Lower lobe of right lung (tissue), 2 donors: ENCODE measurements at regions not wholly inside any gene's neighbourhood (a gene's known extent, or its start where the extent isn't known, plus 50 kb on each side); places are given as distances from the start of the nearest gene placed in this dataset.
"Not testable (repeated sequence)": the region's sequence is repeated elsewhere in the genome, so short reads cannot be mapped to it uniquely, and the experiment has no call there.

ENCODE experiments used
- ATAC-seq, 2 donors: fragments of 200-7000 bp; cut with Tn5 transposase; one replicate each; pipeline ENCODE4 v1.9.1; 2020 to 2022; ENCODE audit warnings: mild to moderate bottlenecking in 2 of 2, moderate library complexity in 2 of 2
- DNase-seq: peaks from one replicate; pipeline ENCODE4 v3.0.0-alpha.2; 2020
- H3K27ac ChIP-seq: fragments of 200-600 bp; one replicate; pipeline ENCODE4 v1.8.0; 2022
- H3K27me3 ChIP-seq: fragments of 200-600 bp; one replicate; pipeline ENCODE4 v1.8.0; 2022; ENCODE audit warnings: low read depth
- H3K36me3 ChIP-seq: fragments of 200-600 bp; one replicate; pipeline ENCODE4 v1.8.0; 2022; ENCODE audit warnings: mild to moderate bottlenecking
- H3K4me1 ChIP-seq: fragments of 200-600 bp; one replicate; pipeline ENCODE4 v1.8.0; 2022
- H3K4me3 ChIP-seq: fragments of 200-600 bp; one replicate; pipeline ENCODE4 v1.8.0; 2022; ENCODE audit warnings: mild to moderate bottlenecking
- H3K9me3 ChIP-seq: fragments of 200-600 bp; one replicate; pipeline ENCODE4 v1.8.0; 2022
- CTCF ChIP-seq: fragments of 200-600 bp; IDR thresholded peaks from one replicate; pipeline ENCODE4 v1.8.0; 2022; ENCODE audit warnings: antibody characterized with exemption, mild to moderate bottlenecking
- intact Hi-C: fragments of 100-400 bp; cut with DNase I; formaldehyde crosslinking; loops from one replicate; pipeline ENCODE4 v1.11.0; 2022
- donor health status: DM: no; HTN: yes; CAD: no; lungs with severe emphysema.

DNA sequence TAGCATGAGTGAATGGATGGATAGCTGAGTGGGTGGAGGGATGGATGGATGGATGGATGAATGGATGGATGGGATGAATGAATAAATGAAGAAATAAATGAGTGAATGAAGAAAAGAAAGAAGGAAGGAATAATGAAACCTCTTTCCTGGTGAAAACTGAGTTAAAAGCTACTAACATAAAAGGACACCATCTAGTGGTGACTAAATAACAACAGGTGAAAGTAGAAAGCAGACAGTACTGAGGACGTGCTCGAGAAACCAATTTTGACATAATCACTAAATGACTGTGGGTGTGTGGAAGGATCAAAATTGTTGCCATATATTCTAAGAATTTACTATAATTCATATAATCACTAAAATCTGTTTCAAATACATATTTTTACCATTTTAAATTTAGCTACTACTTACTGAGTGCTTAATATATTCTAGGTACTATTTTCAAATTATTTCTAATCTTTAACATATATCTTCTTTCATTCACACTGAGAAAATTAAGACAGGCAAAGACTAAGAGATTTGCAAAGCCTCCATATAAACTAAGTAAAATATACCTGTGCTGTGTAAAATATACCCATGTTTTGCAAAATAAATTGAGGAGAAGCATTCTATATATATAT, 522.9 kb downstream of the LRRIQ3 start:
- no peaks in the 10 kb centered on the region for H3K36me3 ChIP-seq
- no peaks in the 10 kb centered on the region for H3K9me3 ChIP-seq
- no peaks in the 10 kb centered on the region for H3K27me3 ChIP-seq
- DNase-seq (no peak), ATAC-seq (peak in 1 of 2 donors; percentile 57)
- H3K27ac ChIP-seq, result no peak overlapping the region
- H3K4me1 ChIP-seq, result no peaks in the 10 kb centered on the region
- intact Hi-C loops, result no loop called here
- peak; percentile 39 for TF ChIP-seq CTCF
- H3K4me3 ChIP-seq, result no peak overlapping the region

DNA sequence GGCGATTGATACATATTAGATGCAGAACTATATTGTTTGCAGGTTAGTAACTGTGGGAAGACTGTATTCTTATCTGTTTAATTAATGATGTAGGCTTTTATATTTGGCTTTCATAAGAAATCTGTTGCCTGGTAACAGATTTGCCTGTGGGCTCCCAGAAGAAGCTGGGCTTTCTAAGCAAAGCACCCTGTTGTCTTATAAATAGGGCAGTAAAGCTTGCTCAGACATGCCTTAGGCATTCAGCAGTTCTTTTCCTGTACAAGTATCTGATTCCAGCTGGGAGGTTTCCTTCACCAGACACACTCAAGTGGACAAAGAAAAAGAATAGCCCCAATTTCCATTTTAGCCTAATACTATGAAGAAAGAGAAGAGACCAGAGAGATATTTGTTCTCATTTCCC, 524.0 kb downstream of the LRRIQ3 start:
- TF ChIP-seq CTCF, result no peak
- Histone ChIP-seq H3K27ac (no peak overlapping the region), H3K9me3 (no peaks in the 10 kb centered on the region), H3K27me3 (no peaks in the 10 kb centered on the region), H3K4me1 (no peaks in the 10 kb centered on the region), H3K4me3 (no peak overlapping the region), H3K36me3 (no peaks in the 10 kb centered on the region)
- DNase-seq (no peak), ATAC-seq (no peak)
- intact Hi-C loops, result no loop called here

- intact Hi-C loops, result no loop called here
- ATAC-seq, result no peak
Observed at GRCh38 chr1:73671530-73671929, 526.4 kb downstream of the LRRIQ3 start.

DNA sequence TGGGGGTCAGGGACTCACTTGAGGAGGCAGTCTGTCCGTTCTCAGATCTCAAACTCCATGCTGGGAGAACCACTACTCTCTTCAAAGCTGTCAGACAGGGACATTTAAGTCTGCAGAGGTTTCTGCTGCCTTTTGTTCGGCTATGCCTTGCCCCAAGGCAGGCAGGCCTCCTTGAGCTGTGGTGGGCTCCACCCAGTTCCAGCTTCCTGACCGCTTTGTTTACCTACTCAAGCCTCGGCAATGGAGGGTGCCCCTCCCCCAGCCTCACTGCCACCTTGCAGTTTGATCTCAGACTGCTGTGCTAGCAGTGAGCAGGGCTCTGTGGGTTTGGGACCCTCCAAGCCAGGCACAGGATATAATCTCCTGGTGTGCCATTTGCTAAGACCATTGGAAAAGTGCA, 530.0 kb downstream of the LRRIQ3 start:
- H3K9me3 ChIP-seq, H3K27ac ChIP-seq, ATAC-seq, H3K36me3 ChIP-seq, H3K27me3 ChIP-seq, H3K4me3 ChIP-seq, intact Hi-C loops, DNase-seq, H3K4me1 ChIP-seq: not testable (repeated sequence)

More at GRCh38 chr1:73671530-73671929, 526.4 kb downstream of the LRRIQ3 start:
- TF ChIP-seq CTCF, result no peak
- no peak for DNase-seq
- Histone ChIP-seq H3K27me3 (no peaks in the 10 kb centered on the region), H3K4me1 (no peaks in the 10 kb centered on the region), H3K4me3 (no peak overlapping the region), H3K36me3 (no peaks in the 10 kb centered on the region), H3K9me3 (no peaks in the 10 kb centered on the region), H3K27ac (no peak overlapping the region)

- H3K9me3 ChIP-seq, result no peaks in the 10 kb centered on the region
- no peak for TF ChIP-seq CTCF
- no peak for ATAC-seq
- no peak overlapping the region for H3K27ac ChIP-seq
- DNase-seq, result no peak
- H3K4me1 ChIP-seq, result no peaks in the 10 kb centered on the region
- H3K27me3 ChIP-seq, result no peaks in the 10 kb centered on the region
- H3K4me3 ChIP-seq, result no peak overlapping the region
- intact Hi-C loops, result no loop called here
- no peaks in the 10 kb centered on the region for H3K36me3 ChIP-seq
Observed at GRCh38 chr1:73662526-73662925, 535.5 kb downstream of the LRRIQ3 start.

DNA sequence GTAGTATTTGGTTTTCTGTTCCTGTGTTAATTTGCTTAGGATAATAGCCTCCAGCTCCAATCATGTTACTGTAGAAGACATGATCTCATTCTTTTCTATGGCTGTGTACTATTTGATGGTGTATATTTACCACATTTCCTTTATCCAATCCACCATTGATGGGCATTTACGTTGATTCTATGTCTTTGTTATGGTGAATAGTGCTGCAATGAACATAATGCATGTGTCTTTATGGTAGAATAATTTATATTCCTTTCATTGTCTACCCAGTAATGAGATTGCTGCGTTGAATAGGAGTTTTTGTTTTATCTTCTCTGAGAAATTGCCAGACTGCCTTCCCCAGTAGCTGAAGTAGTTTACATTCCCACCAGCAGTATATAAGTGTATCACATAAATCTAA, 538.8 kb downstream of the LRRIQ3 start:
- H3K27ac ChIP-seq, result no peak overlapping the region
- intact Hi-C loops, result no loop called here
- DNase-seq (no peak), ATAC-seq (no peak)
- H3K4me1 ChIP-seq, result no peaks in the 10 kb centered on the region
- no peaks in the 10 kb centered on the region for H3K36me3 ChIP-seq
- no peaks in the 10 kb centered on the region for H3K9me3 ChIP-seq
- TF ChIP-seq CTCF, result no peak
- no peak overlapping the region for H3K4me3 ChIP-seq
- H3K27me3 ChIP-seq, result no peaks in the 10 kb centered on the region
